SKM-1 (cell line): ENCODE measurements at regions not wholly inside any gene's neighbourhood (a gene's known extent, or its start where the extent isn't known, plus 50 kb on each side); places are given as distances from the start of the nearest gene placed in this dataset.
A peak's percentile ranks its signal among the peaks of the same experiment; 100 is the strongest.
"Not testable (repeated sequence)": the region's sequence is repeated elsewhere in the genome, so short reads cannot be mapped to it uniquely, and the experiment has no call there.

Experiments used
- DNase-seq: peaks from one replicate; lab custom pipeline; 2025; ENCODE audit not compliant: unreplicated experiment; lab: John Stamatoyannopoulos, UW

DNA sequence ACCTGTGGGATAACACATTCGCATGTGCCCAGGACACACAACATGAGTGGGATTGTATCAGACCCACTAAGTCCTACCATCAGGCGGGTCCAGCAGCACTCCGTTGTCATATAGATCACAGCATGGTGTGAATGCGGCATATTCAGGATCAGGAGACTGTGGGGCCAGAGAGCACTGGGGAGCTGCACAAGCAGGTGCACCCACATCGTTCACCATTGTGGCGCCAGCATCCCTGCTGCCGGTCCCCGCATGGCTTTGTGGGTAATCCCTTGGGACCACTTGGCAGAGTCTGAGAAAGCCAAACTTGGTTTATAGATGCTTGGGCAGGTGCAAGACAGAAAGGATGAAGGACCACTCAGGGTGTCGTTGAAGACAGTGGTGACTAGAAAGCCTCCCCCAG, 201.6 kb upstream of the B3GAT1 start:
- DNase-seq: no peak

DNA sequence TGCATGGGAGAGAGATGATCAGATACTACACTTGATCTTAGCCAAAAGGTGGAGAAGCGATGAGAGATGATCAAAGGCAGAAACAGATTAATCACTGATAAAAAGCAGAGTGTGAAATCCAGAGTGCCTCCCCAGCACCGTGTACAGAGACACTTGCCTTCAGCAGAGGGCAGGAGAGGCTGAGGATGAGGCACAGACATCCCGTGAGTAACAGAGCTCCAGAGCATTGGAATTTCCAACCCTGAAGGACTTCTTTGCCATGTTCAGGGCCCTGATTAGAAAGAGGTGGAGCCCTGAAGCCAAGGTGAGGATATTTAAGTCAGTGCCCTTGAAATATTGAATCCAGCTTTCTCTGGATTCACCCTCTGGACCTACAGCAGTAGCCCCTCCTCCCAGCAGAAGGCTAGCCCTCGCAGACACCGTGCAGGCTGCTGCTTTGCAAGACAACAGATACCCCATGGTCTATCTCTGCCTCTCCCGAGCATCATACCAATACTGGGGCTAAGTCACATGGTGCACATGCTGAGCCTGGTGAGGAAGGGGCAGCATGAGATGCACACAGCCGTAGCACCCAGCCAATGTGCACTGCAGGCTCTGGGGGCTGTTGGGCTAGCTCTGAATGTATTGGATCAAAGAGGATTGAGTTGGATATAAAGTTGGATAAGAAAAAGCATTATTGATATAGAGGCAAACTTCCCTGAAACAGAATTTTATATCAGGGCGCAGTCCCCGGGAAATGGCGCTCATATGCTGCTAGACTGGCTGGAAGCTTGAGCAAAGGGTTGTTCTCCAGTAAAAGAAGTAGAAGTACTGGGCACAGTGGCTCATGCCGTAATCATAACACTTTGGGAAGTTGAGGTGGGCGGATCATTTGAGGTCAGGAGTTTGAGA, 200.3 kb upstream of the B3GAT1 start:
- DNase-seq: no peak

DNA sequence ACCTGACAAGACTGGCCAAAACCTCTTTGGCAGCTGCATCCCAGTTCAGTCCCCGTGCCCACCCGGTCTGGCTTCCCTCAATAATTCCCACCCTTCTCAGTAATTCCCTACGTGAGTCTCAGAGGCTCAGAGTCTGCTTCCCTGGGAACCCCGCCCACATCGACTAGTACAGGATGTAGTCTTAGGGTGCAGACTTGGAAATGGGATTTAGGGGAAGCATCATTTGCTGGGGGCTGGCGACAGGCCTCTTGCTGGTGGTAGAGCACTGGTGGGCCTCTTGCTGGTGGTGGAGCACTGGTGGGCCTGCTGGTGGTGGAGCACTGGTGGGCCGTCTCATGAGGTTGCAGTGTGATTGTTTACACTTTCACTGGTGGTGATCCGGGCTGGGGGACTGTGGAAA, 199.5 kb upstream of the B3GAT1 start:
- DNase-seq: no peak

DNA sequence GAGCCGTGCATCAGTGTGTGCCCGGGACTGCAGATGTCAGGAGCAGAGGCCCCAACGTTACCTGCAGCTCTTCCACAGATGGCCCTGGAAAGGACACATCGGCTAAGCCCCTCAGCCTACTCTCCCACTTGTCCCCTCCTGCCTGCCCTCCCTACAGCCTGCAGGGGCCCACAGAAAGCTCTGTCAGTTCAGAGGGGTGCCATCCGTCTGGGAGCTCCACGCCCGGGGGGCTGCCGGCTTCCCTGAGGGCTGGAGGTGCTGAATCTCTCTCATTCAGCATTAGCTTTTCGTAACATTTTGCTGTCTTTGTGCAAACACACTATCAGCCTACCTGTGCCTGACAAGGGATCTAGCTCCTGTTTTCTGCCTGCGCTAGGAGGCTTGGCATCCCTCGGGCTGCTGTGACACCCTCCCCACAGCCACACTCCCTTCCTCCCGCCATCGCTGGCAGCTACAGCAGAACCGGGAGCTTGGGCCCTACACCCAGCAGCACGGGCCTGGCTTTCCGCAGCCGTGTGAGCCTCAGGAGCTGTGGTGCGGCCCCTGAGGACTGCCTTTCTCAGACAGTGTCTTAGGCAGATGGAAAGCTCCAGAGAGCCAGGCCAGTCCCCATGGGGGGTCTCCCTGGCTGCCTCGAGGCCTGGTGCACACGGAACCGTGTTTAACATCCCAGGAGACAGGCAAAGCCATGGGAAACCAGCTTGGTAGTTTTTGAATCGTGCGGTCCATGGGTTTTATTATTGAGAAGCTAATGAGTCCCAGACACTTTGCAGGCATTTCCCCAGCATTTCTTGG, 198.3 kb upstream of the B3GAT1 start:
- DNase-seq: no peak

DNA sequence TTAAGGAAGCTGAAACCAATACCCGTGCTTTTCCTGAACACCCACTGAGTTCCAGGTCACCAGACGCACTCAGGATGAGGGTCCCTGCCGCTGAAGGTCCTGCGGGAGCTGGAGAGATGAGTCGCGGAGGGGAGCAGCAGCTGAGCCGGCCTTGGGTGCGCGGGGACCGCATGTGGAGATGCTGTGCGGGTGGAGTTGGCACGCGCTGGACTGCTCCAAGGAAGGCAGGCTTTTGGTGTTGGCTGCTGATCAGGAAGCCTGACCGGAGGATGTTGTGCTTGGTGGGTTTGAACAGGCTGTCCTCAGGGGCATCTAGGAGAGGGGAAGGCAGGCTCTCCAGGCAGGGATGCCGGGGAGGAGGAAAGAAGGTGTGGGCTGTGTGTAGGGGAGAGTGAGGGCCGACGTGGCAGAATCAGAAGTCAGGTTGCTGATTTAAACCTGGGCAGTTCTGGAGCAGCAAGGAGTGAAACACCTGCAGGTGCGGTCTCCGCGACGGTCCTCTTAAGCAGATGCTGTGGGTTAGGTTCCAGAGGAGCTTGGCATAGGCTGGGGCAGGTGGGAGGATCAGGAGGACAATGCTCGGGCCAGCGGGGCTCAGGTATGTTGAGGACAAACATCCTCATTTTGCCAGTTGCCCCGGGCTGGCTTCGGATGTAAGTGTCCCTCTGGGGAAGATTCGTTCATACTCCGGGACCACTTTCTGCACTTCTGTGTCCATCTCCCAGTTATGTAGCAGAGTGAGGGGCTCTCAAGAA, 197.5 kb upstream of the B3GAT1 start:
- DNase-seq: no peak

DNA sequence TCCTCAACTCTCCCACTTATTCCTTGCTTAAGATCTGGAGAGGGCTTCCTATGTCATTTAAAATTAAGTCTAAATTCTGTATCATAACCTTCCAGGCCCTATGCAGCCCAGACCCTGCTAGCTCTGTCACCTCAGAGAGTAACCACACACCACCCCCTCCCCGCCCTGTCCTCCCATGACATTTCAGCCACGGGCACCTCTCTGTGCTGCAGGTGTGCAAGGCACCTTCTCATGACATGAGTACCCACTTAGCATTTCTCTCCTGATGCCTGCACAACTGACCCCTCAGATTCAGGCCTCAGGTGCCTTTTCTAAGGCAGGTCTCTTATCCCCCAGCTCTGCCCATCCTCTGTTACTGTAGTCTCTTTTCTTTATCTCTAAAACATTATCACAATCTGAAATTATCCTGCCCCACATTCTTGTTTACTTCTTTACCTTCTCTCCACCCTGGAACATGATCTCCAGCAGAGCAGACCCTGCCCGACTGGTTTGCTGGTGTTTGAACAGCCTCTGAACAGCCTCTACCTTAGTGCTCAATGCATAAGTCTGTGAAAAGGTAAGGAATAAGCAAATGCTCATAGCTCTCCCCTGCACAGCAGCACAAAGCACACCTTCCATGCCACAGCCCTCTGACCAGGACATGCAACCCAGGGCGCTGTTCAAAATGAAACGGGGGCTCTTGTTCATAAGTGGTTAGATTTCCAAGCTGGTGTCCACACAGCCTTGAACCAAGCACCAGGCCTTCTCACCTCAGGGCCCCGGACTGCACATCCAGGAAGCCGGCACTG, 196.1 kb upstream of the B3GAT1 start:
- no peak for DNase-seq

DNA sequence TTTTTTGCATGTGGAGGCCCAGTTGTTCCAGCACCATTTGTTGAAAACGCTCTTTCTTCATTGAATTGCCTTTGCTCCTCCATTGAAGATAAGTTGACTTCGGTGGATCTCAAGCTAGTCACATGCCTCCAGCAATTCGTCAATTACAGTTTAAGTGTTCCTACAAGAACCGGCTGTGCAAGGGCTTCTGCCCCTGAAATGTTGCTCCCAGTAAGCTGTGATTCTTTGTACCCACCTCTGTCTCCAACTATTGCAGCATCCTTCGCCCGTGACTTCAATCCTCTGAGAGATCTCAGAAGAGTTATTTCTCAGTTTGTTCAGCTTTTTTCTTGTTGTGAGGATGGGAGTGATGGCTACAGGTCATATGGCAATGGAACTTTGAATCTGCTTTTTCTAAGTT, 194.2 kb upstream of the B3GAT1 start:
- no peak for DNase-seq

DNA sequence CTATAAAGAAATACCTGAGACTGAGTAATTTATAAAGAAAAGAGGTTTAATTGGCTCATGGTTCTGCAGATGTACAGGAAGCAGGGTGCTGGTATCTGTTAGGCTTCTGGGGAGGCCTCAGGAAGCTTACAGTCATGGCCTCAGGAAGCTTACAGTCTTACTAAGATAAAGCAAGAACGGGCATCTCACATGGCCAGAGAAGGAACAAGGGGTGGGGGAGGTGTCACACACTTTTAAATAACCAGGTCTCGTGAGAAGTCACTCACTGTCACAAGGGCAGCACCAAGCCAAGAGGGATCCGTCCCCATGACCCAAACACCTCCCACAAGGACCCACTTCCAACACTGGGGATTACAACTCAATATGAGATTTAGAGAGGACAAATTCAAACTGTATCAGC, 192.8 kb upstream of the B3GAT1 start:
- DNase-seq: no peak

DNA sequence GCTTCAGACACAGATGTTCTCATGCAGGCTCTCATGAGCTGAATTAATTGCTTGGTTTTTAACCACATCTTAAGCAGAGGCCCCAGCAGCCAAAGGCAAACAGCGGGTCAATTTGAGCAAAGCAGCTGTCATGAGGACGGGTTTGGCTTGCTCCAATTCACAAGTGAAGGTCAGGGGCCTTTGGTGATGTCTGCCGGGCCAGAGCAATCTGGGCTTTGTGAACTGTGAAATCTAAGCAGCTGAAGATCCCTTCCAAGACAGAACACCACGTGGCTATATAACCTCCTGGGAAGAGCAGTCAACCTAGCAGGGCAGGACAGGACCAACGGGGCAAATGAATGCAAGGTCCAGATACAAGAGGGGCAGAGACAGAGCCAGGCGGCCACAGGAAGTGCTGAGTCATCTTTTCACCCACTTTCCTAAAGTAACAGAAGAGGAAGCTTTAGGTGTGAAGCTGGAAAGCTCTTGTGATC, 187.3 kb upstream of the B3GAT1 start:
- no peak for DNase-seq

DNA sequence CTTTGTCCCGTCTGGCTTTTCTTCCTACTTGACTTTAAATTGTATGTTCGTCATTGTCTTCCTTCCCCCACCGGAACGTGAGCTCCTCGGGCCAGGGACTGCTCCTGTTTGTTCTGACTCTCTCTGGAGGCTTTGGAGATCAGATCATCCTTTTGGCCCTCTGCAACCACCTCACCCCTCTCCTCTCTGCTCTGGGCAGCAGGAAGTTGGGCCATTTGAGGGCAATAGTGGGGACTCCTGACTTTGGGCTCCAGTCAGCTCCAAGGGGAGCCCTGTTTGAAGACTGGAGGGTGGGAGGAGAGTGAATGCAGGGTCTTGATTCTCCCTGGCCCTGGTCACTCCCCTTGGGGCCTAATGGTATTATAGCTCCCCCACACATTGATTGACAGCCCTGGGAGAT, 186.3 kb upstream of the B3GAT1 start:
- DNase-seq: no peak

DNA sequence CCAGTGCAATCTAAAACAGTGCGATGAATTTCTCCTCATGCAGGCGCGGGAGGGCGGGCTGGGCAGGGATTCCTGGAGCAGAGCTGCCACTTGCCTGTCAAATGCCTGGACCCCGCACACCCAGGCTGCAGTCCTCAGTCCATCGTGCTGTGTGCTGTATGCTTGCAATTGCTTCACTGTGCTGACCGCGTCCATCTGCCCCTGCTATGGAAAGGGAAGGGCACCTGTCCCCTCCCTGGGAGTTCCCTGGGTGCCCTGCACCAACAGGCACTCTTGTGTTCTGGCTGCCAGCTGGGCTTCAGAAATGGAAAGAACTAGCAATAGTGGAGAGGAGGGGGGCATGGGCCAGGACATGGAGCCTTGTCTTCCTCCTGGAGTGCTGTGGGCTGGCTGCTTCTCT, 185.4 kb upstream of the B3GAT1 start:
- no peak for DNase-seq

DNA sequence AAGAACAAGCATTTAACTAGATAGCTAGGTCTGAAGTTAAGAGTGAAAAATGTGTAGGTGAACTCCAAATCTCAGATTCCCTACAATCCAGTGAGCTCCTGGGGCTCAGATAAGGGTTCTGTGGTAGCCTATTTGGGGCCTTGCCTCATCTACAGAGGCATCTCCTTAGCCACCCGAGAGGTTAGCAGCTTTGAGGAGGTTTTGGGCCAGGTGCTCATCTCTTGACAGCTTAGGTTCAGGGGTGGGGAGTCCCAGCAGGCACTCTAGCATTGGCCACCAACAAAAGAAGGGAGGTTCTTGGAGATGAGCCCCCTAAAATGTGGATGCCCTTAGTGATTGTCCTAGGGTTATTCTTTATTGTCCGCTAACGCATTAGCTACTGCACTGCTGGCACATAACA, 184.4 kb upstream of the B3GAT1 start:
- DNase-seq: no peak

DNA sequence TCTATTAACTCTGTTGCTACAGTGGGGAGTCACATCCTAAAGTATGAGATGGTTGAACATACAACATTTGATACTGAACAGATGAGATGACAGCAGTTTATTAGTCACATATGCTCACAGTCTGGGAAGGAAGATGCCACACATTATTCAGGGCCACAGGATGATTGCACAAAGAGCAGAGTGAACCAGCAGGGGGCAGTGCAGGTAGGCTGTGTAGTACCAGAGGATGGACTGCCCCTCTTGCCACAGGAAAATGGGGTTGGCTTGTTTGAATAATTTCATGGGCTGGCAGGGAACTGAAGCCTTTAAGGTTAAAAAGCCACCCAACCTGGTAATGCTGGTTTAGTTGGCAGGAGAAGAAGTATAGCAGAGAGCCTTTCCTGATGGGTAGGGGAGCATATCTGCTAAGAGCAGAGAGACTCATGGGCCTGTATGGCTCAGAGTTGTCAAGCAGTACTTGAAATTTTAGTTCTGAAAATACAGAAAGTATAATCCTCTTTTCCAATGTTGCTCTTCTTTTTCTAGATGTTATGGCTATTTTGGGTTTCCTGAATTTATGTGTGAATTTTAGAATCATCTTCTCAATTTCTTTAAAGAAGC, 180.4 kb upstream of the B3GAT1 start:
- DNase-seq: peak; percentile 4

DNA sequence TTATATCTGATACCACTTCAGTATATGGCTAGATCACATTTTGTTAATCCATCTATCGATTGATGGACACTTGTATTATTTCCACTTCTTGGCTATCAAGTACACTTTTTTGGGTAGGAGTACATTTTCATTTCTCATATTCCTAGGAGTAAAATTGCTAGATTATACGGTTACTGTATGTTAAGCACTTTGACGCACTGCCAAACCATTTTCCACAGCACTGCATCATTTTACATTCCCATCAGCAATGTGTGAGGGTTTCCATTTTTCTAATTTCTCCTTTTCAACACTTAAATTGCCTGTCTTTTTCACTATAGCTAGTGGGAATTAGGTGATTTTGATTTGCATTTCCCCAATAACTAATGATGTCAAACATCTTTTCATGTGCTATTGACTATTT, 179.3 kb upstream of the B3GAT1 start:
- DNase-seq: no peak

DNA sequence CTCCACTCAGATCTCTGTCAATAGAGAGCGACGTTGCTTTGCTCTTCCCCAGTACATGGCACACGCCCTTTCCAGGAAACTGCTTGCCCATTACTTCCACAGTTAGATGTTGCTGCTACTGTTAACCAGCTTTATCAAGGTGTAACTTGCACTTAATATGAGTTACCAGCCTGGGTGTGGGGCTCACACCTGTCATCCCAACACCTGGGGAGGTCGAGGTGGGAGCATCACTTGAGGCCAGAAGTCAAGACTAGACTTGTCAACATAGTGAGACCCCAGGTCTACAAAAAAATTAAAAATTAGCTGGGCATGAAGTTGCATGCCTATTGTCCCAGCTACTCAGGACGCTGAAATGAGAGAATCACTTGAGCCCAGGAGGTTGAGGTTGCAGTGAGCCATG, 177.1 kb upstream of the B3GAT1 start:
- DNase-seq: no peak

DNA sequence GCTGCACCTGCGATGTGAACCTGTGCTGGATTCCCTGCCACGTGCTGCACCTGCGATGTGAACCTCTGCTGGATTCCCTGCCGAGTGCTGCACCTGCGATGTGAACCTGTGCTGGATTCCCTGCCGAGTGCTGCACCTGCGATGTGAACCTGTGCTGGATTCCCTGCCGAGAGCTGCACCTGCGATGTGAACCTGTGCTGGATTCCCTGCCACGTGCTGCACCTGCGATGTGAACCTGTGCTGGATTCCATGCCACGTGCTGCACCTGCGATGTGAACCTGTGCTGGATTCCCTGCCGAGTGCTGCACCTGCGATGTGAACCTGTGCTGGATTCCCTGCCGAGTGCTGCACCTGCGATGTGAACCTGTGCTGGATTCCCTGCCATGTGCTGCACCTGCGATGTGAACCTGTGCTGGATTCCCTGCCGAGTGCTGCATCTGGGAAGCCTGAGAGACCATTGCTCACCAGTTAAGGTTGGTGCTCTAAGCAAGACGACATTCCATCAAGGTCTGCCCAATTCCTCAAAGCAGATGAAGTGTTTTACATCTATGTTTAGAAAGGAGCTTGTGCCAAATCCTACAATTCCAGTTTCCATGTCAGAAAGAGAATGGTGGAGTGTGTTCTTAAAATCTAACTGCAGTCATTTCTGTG, 176.5 kb upstream of the B3GAT1 start:
- DNase-seq: not testable (repeated sequence)

DNA sequence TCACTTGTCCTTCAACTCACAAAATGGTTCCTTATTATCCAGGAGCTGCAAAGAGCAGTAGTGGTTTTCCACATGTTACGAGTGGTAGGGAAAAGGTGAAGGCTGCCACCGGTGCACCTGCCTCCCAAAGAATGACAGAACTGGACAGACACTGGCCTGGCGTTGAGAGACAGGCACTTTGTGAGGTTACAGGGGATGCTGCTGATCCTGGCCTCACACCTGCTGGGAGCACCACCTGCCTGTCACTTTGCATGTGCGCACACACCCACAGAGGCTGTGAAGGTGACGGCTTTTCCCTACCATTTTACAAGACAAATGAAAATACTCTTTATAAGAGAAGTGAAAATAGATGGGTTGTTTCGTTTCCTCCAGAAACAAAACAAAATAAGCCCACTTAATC, 175.3 kb upstream of the B3GAT1 start:
- no peak for DNase-seq

DNA sequence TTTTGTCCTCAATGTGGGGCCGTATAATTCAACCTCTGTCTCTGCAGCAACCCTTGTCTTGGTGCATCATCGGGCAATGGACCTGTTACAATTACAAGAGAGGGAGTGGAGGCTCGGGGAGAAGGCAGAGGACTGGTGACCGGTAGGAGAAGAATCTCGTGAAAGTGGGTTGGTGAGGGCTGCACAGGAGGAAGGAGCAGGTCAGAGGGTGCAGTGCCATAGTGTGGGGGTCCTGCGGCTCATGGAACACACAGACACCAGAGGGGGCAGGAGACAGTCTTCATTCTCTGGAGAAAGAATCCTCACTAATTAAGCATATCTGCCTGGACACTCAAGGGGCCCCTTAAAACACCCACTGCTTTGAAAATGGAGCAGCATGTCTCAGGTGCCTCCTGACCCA, 174.7 kb upstream of the B3GAT1 start:
- no peak for DNase-seq

DNA sequence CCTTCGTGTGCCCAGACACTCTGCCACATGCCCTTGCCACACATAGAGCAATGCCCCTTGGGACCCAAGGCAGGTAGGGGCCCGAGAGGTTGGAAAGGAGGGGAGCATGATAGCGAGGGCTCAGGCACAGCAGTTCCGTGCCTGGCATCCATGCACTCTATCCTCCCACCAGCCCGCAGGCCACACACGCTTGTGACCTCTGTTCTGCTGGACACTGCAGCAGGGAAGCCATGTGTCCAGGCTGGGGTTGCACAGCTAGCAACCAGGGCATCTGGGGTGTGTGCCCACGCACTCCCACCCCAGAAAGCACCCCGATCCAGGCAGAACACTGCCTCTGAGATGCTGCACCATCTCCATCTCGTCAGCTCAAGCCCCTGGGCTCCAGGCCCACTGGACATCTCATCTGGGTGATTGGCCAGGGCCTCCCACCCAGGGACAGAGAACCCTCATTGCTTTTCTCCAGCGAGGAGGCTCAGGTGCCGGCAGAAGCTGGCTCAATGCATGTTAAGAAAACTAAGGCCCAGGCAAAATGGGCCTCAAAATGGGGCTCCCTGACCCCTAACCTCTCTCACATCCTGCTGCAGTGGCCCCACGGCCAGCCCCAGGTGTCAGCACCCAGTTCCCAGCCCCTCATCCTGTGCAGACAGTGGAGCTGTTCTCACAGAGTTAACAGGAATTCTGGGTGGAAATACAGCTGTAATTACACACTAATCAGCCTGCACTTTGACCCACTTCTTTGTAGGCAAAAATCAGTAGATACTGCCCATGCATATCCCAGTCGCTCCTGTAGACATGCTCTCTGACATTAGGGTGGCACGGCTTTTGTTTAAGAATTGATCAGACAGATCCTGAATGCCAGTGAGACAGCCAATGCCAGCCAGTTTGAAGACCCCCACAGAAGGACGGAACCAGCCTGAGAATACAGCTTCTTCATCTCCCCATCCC, 173.9 kb upstream of the B3GAT1 start:
- no peak for DNase-seq
